ENCODE measurements at regions not wholly inside any gene's neighbourhood (a gene's known extent, or its start where the extent isn't known, plus 50 kb on each side); places are given as distances from the start of the nearest gene placed in this dataset.

DNA sequence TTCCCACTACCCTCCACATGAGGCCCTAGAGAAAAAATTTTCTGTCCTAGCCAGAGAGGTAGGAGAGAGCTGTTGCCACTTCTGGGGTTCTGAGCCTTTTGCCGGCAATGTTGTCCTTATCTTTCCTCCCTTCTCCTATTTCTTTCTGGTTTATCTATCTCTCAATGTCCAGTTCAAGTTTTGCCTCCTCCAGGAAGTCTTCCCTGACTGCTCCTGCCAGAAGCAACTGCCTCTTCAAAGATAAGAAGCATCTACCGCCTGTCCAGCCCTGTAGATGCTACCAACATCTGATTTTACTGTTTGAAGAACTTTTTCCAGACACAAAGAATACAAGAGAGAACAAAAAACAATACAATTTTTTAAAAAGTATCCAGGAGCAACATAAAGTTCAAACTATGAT is 220.8 kb upstream of the KLHL29 start:
- Histone ChIP-seq H3K9ac (ENCODE audit: low read length) (no peak overlapping the region), H4K20me1 (ENCODE audit: low read depth, low read length) (no peaks in the 10 kb centered on the region), H3K36me3 (ENCODE audit: low read length) (no peaks in the 10 kb centered on the region), H3K9me2 (replicated peaks; ENCODE audit: insufficient read depth, low read length) (no peaks in the 10 kb centered on the region), H3K27ac (ENCODE audit: low read depth, low read length) (no peak overlapping the region), H2AFZ (ENCODE audit: low read depth, low read length, severe bottlenecking) (no peak overlapping the region), H3F3A (ENCODE audit: insufficient read depth) (no peaks in the 10 kb centered on the region), H3K4me2 (ENCODE audit: low read depth, low read length, poor library complexity, severe bottlenecking) (no peak overlapping the region), H3K9me3 (ENCODE audit: insufficient read depth, low read length) (no peaks in the 10 kb centered on the region), H3K27me3 (ENCODE audit: low read length) (no peaks in the 10 kb centered on the region), H3K4me3 (ENCODE audit: insufficient read depth, low read length, poor library complexity, severe bottlenecking) (no peak overlapping the region), H3K79me2 (ENCODE audit: insufficient read depth, low read length) (no peaks in the 10 kb centered on the region)
- TF ChIP-seq, protein P1, sequence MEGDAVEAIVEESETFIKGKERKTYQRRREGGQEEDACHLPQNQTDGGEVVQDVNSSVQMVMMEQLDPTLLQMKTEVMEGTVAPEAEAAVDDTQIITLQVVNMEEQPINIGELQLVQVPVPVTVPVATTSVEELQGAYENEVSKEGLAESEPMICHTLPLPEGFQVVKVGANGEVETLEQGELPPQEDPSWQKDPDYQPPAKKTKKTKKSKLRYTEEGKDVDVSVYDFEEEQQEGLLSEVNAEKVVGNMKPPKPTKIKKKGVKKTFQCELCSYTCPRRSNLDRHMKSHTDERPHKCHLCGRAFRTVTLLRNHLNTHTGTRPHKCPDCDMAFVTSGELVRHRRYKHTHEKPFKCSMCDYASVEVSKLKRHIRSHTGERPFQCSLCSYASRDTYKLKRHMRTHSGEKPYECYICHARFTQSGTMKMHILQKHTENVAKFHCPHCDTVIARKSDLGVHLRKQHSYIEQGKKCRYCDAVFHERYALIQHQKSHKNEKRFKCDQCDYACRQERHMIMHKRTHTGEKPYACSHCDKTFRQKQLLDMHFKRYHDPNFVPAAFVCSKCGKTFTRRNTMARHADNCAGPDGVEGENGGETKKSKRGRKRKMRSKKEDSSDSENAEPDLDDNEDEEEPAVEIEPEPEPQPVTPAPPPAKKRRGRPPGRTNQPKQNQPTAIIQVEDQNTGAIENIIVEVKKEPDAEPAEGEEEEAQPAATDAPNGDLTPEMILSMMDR (IDR thresholded peaks at IDR 0.05; ENCODE audit: insufficient read depth, low read length, poor library complexity, severe bottlenecking), result no peak
- no peak for TF ChIP-seq EZH2phosphoT487 (conservative IDR thresholded peaks at IDR 0.05; ENCODE audit: low read length)

DNA sequence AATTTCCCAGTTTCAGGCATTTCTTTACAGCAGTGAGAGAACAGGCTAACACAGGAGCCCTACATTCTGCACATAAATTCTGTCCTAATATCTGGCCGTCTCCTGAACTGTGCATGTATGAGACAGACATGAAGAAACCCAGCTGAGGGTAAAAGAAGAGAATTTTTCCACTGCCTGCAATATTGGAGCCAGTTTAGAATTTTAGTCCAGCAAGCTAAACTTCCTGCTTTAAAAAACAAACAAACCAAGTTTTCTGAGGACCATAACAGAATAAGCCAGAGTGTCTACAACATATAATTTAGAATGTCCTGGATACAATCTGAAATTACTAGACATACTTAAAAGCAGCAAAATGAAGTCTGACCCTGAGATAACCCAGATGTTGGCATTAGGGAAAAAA is 215.1 kb upstream of the KLHL29 start:
- no peak overlapping the region for H2AFZ ChIP-seq (ENCODE audit: low read depth, low read length, severe bottlenecking)
- no peak overlapping the region for H3K27ac ChIP-seq (ENCODE audit: low read depth, low read length)
- no peaks in the 10 kb centered on the region for H3K9me3 ChIP-seq (ENCODE audit: insufficient read depth, low read length)
- no peaks in the 10 kb centered on the region for H3K9me2 ChIP-seq (replicated peaks; ENCODE audit: insufficient read depth, low read length)
- no peaks in the 10 kb centered on the region for H3K36me3 ChIP-seq (ENCODE audit: low read length)
- H3K27me3 ChIP-seq (ENCODE audit: low read length), result no peaks in the 10 kb centered on the region
- no peak overlapping the region for H3K4me3 ChIP-seq (ENCODE audit: insufficient read depth, low read length, poor library complexity, severe bottlenecking)
- TF ChIP-seq, protein P1 (IDR thresholded peaks at IDR 0.05; ENCODE audit: insufficient read depth, low read length, poor library complexity, severe bottlenecking), result no peak
- no peak for TF ChIP-seq EZH2phosphoT487 (conservative IDR thresholded peaks at IDR 0.05; ENCODE audit: low read length)
- H3K9ac ChIP-seq (ENCODE audit: low read length), result no peak overlapping the region
- H4K20me1 ChIP-seq (ENCODE audit: low read depth, low read length), result no peaks in the 10 kb centered on the region
- no peak overlapping the region for H3K4me2 ChIP-seq (ENCODE audit: low read depth, low read length, poor library complexity, severe bottlenecking)
- no peaks in the 10 kb centered on the region for H3K79me2 ChIP-seq (ENCODE audit: insufficient read depth, low read length)
- H3F3A ChIP-seq (ENCODE audit: insufficient read depth), result no peaks in the 10 kb centered on the region

DNA sequence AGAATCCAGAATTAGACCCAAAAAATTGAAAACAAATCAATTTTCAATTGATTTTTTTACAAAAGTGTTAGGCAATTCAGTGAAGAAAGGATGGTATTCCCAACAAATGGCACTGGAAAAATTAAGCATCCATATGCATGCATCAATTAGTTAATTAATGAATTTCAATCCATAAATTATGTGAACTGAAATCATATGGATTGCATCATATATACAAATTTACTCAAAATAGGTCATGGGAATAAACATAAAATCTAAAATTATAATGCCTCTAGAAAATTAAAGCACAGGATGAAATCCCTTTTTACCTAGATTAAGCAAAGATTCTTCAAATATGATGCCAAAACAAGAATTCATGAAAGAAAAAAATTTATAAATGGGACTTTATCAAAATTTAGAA is 213.9 kb upstream of the KLHL29 start:
- no peaks in the 10 kb centered on the region for H3K9me3 ChIP-seq (ENCODE audit: insufficient read depth, low read length)

More for the DNA sequence above, 213.9 kb upstream of the KLHL29 start:
- H4K20me1 ChIP-seq (ENCODE audit: low read depth, low read length), result no peaks in the 10 kb centered on the region
- H3K27ac ChIP-seq (ENCODE audit: low read depth, low read length), result no peak overlapping the region
- no peak overlapping the region for H3K4me2 ChIP-seq (ENCODE audit: low read depth, low read length, poor library complexity, severe bottlenecking)
- H3K9ac ChIP-seq (ENCODE audit: low read length), result no peak overlapping the region
- no peaks in the 10 kb centered on the region for H3K36me3 ChIP-seq (ENCODE audit: low read length)
- H3K27me3 ChIP-seq (ENCODE audit: low read length), result no peaks in the 10 kb centered on the region
- H3K79me2 ChIP-seq (ENCODE audit: insufficient read depth, low read length), result no peaks in the 10 kb centered on the region
- no peak overlapping the region for H3K4me3 ChIP-seq (ENCODE audit: insufficient read depth, low read length, poor library complexity, severe bottlenecking)
- H3K9me2 ChIP-seq (replicated peaks; ENCODE audit: insufficient read depth, low read length), result no peaks in the 10 kb centered on the region
- no peak for TF ChIP-seq EZH2phosphoT487 (conservative IDR thresholded peaks at IDR 0.05; ENCODE audit: low read length)
- TF ChIP-seq, protein P1 (IDR thresholded peaks at IDR 0.05; ENCODE audit: insufficient read depth, low read length, poor library complexity, severe bottlenecking), result no peak
- H3F3A ChIP-seq (ENCODE audit: insufficient read depth), result no peaks in the 10 kb centered on the region
- no peak overlapping the region for H2AFZ ChIP-seq (ENCODE audit: low read depth, low read length, severe bottlenecking)
